Right lobe of liver (tissue), 6 donors: ENCODE measurements at regions not wholly inside any gene's neighbourhood (a gene's known extent, or its start where the extent isn't known, plus 50 kb on each side); places are given as distances from the start of the nearest gene placed in this dataset.

Source experiments
- ATAC-seq, 4 donors: fragments of 200-7000 bp; cut with Tn5 transposase; one replicate each; pipeline ENCODE4 v1.9.1; 2020; ENCODE audit warnings: mild to moderate bottlenecking in 4 of 4, moderate library complexity in 4 of 4
- DNase-seq, 3 donors: peaks; one replicate each; pipeline ENCODE4 v3.0.0-alpha.2; 2020
- H3K27ac ChIP-seq, 3 donors: fragments of 200-600 bp; one replicate each; pipeline ENCODE4 v1.8.0; 2022
- H3K27me3 ChIP-seq, 2 donors: fragments of 200-600 bp; one replicate each; pipeline ENCODE4 v1.8.0; 2022
- H3K36me3 ChIP-seq, 4 donors: fragments of 200-600 bp; sonication (generic) in 1 of 4; one replicate each; pipeline versions ENCODE4 v1.5.1 to v1.8.0; 2017 to 2022; ENCODE audit warnings: control low read depth in 1 of 4
- H3K4me1 ChIP-seq, 4 donors: fragments of 200-600 bp; sonication (generic) in 1 of 4; one replicate each; pipeline versions ENCODE4 v1.5.1 to v1.8.0; 2017 to 2022; ENCODE audit warnings: control low read depth in 1 of 4
- H3K4me3 ChIP-seq, 3 donors: fragments of 200-600 bp; one replicate each; pipeline ENCODE4 v1.8.0; 2022
- H3K9me3 ChIP-seq, 4 donors: fragments of 200-600 bp; sonication (generic) in 1 of 4; one replicate each; pipeline versions ENCODE4 v1.5.1 to v1.8.0; 2017 to 2022; ENCODE audit warnings: control low read depth in 1 of 4
- CTCF ChIP-seq, 4 donors: fragments of 200-600 bp in 3 of 4; fragments of 450-650 bp in 1 of 4; IDR thresholded peaks; one replicate each; pipeline versions ENCODE4 v1.5.1 to v1.8.0; 2016 to 2022; ENCODE audit warnings: antibody characterized with exemption in 4 of 4, mild to moderate bottlenecking in 2 of 4
- POLR2A ChIP-seq: fragments of 450-650 bp; IDR thresholded peaks from one replicate; pipeline ENCODE4 v1.6.1; 2017; ENCODE audit warnings: antibody characterized with exemption, mild to moderate bottlenecking
- WGBS: methylation state at CpG from one replicate; pipeline ENCODE4 v1.1.6; 2018; ENCODE audit warnings: low coverage, low lambda C conversion rate; ENCODE audit not compliant: insufficient coverage; ENCODE audit errors: missing lambda C conversion rate; 5-methylcytosine and 5-hydroxymethylcytosine counted together
- intact Hi-C, 2 donors: fragments of 100-400 bp; cut with DNase I; formaldehyde crosslinking; loops; one replicate each; pipeline versions ENCODE4 v1.11.2 to v1.14.1; 2022
- donor health status: DM: no; HTN: yes; CAD: no.
- donor health status: DM: no; HTN: no; CAD: no.
- donor health status: DM: no; HTN: no; CAD: no.
- donor health status: DM: no; HTN: yes; CAD: no.
- donor health status: DM: no; HTN: yes; CAD: no.

GRCh38 chr9:26760675-26761074 is 131.9 kb downstream of the CAAP1 start:
- no peak overlapping the region for H3K27ac ChIP-seq

GRCh38 chr9:26758655-26759054 is 133.9 kb downstream of the CAAP1 start:
- Histone ChIP-seq H3K9me3 (no peaks in the 10 kb centered on the region), H3K4me3 (no peak overlapping the region), H3K27me3 (no peaks in the 10 kb centered on the region), H3K27ac (no peak overlapping the region), H3K4me1 (peaks cover 0 to 19% (median 9%) of the 10 kb centered on the region in 4 donors), H3K36me3 (no peaks in the 10 kb centered on the region)
- no peak for ATAC-seq
- DNase-seq, result no peak
- TF ChIP-seq CTCF (IDR thresholded peaks at IDR 0.05) (no peak), POLR2A (no peak)
- WGBS, result 85% methylated on average over 5 of the region's 6 CpGs
- intact Hi-C loops, result no loop called here

More at GRCh38 chr9:26760675-26761074, 131.9 kb downstream of the CAAP1 start:
- Histone ChIP-seq H3K36me3 (no peaks in the 10 kb centered on the region), H3K9me3 (no peaks in the 10 kb centered on the region), H3K4me1 (peaks cover 0 to 5% (median 2%) of the 10 kb centered on the region in 4 donors), H3K4me3 (no peak overlapping the region), H3K27me3 (no peaks in the 10 kb centered on the region)
- TF ChIP-seq CTCF (IDR thresholded peaks at IDR 0.05) (no peak), POLR2A (no peak)
- intact Hi-C loops, result no loop called here
- WGBS, result 78% methylated on average over 2 of the region's 2 CpGs
- ATAC-seq (no peak), DNase-seq (no peak)

- Histone ChIP-seq H3K36me3 (no peaks in the 10 kb centered on the region), H3K27ac (no peak overlapping the region), H3K4me1 (peaks cover 0 to 19% (median 9%) of the 10 kb centered on the region in 4 donors), H3K4me3 (no peak overlapping the region), H3K9me3 (no peaks in the 10 kb centered on the region), H3K27me3 (no peaks in the 10 kb centered on the region)
- 52% methylated on average over 2 of the region's 2 CpGs for WGBS
- TF ChIP-seq POLR2A (no peak), CTCF (IDR thresholded peaks at IDR 0.05) (no peak)
- intact Hi-C loops, result no loop called here
- no peak for ATAC-seq
- DNase-seq, result no peak
Observed at GRCh38 chr9:26756881-26757280, 135.7 kb downstream of the CAAP1 start.

GRCh38 chr9:26755476-26755875 is 137.1 kb downstream of the CAAP1 start:
- Histone ChIP-seq H3K36me3 (no peaks in the 10 kb centered on the region), H3K4me3 (no peak overlapping the region), H3K9me3 (no peaks in the 10 kb centered on the region), H3K27me3 (no peaks in the 10 kb centered on the region), H3K27ac (no peak overlapping the region), H3K4me1 (peaks cover 0 to 19% (median 9%) of the 10 kb centered on the region in 4 donors)
- WGBS, result 20% methylated on average over 2 of the region's 2 CpGs
- DNase-seq, result no peak
- ATAC-seq, result peak; percentile 69 to 80 (median 72)
- TF ChIP-seq POLR2A, result no peak
- TF ChIP-seq CTCF (IDR thresholded peaks at IDR 0.05), result no peak
- intact Hi-C loops, result no loop called here
